ENCODE measurements at regions not wholly inside any gene's neighbourhood (a gene's known extent, or its start where the extent isn't known, plus 50 kb on each side); places are given as distances from the start of the nearest gene placed in this dataset.

GRCh38 chr20:42020316-42020715 lies 402.1 kb upstream of the CHD6 start:
- ChIA-PET CTCF (no interaction called here), POLR2A (no interaction called here)
- TF ChIP-seq, protein P1, sequence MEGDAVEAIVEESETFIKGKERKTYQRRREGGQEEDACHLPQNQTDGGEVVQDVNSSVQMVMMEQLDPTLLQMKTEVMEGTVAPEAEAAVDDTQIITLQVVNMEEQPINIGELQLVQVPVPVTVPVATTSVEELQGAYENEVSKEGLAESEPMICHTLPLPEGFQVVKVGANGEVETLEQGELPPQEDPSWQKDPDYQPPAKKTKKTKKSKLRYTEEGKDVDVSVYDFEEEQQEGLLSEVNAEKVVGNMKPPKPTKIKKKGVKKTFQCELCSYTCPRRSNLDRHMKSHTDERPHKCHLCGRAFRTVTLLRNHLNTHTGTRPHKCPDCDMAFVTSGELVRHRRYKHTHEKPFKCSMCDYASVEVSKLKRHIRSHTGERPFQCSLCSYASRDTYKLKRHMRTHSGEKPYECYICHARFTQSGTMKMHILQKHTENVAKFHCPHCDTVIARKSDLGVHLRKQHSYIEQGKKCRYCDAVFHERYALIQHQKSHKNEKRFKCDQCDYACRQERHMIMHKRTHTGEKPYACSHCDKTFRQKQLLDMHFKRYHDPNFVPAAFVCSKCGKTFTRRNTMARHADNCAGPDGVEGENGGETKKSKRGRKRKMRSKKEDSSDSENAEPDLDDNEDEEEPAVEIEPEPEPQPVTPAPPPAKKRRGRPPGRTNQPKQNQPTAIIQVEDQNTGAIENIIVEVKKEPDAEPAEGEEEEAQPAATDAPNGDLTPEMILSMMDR (IDR thresholded peaks at IDR 0.05; ENCODE audit: control extremely low read depth, extremely low read depth, low read depth, missing control alignments), result no peak
- DNase-seq (ENCODE audit: extremely low spot score), result no peak

DNA sequence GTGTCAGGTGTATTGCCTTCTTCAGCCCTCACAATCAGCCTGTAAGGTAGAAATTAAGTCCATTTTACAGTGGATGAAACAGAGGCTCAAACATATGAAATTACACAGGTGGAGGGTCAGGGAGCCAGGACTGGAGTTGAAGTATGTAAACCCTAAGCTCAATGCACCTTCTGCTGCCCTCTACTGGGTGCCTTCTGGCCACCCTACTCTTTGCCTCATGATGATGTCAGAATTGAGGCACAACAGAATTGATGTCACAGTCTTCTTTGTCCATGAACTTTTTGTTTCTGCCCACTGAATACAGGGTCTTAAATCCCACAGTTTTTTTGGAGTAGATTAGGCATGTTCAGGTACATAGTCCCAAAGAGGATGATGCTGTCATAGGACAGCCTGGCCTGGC lies 400.8 kb upstream of the CHD6 start:
- POLR2A ChIA-PET, result no interaction called here
- TF ChIP-seq, protein P1 (IDR thresholded peaks at IDR 0.05; ENCODE audit: control extremely low read depth, extremely low read depth, low read depth, missing control alignments), result no peak
- CTCF ChIA-PET, result interaction anchor here (1.0 kb wide), 1 partner anchor 39 kb away, joined by 3 read pairs; no protein-coding TSS in a partner anchor
- DNase-seq (ENCODE audit: extremely low spot score), result no peak

- POLR2A ChIA-PET, result no interaction called here
- TF ChIP-seq, protein P1 (IDR thresholded peaks at IDR 0.05; ENCODE audit: control extremely low read depth, extremely low read depth, low read depth, missing control alignments), result no peak
- CTCF ChIA-PET, result no interaction called here
- no peak for DNase-seq (ENCODE audit: extremely low spot score)
Measured at GRCh38 chr20:42010090-42010489, 391.9 kb upstream of the CHD6 start.

GRCh38 chr20:42007251-42007650 lies 389.1 kb upstream of the CHD6 start:
- CTCF ChIA-PET, result no interaction called here
- no peak for DNase-seq (ENCODE audit: extremely low spot score)
- TF ChIP-seq, protein P1 (IDR thresholded peaks at IDR 0.05; ENCODE audit: control extremely low read depth, extremely low read depth, low read depth, missing control alignments), result no peak
- POLR2A ChIA-PET, result no interaction called here

GRCh38 chr20:42005211-42005610 lies 387.0 kb upstream of the CHD6 start:
- DNase-seq (ENCODE audit: extremely low spot score), result no peak
- TF ChIP-seq, protein P1 (IDR thresholded peaks at IDR 0.05; ENCODE audit: control extremely low read depth, extremely low read depth, low read depth, missing control alignments), result no peak
- CTCF ChIA-PET, result interaction anchor here (1.3 kb wide), 1 partner anchor 17 kb away, joined by 3 read pairs; no protein-coding TSS in a partner anchor
- POLR2A ChIA-PET, result no interaction called here

DNA sequence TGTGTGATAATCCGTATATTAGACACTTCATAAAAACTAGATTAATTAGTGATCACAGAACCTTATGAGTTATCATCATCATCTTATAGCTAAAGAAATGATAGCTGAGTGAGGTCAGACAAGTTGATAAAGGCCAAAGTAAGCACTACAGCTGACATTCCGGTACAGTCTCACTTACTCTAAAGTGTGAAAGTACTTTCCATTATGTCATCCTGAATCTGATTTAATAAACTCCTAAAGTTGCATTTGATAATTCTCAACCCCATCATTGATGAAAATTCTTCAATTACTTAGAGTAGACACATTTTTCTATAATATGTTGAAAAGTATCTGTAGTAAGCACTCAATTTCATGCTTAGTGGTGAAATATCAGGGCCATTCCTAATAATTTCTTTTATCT lies 385.2 kb upstream of the CHD6 start:
- DNase-seq (ENCODE audit: extremely low spot score), result no peak
- ChIA-PET CTCF (no interaction called here), POLR2A (no interaction called here)
- TF ChIP-seq, protein P1 (IDR thresholded peaks at IDR 0.05; ENCODE audit: control extremely low read depth, extremely low read depth, low read depth, missing control alignments), result no peak

Measured in GM10248 (cell line).